HG03060 (cell line): ENCODE measurements at regions not wholly inside any gene's neighbourhood (a gene's known extent, or its start where the extent isn't known, plus 50 kb on each side); places are given as distances from the start of the nearest gene placed in this dataset.

Source experiments
- ATAC-seq: cut with Tn5 transposase; IDR thresholded peaks from one replicate; pipeline ENCODE4 v1.9.1; 2021; ENCODE audit warnings: low read depth, moderate number of reproducible peaks; ENCODE audit not compliant: unreplicated experiment

DNA sequence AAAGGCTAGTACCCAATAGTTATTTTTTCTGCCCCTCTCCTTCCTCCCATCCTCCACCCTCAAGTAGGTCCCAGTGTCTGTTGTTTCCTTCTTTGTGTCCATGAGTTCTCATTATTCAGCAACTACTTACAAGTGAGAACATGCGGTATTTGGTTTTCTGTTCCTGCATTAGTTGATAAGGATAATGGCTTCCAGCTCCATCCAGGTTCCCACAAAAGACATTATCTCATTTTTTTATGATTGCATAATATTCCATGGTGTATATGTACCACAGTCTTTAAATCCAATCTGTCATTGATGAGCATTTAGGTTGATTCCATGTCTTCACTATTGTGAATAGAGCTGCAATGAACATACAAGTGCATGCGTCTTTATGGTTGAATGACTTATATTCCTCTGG, 128.3 kb upstream of the ANKRD55 start:
- no peak for ATAC-seq

DNA sequence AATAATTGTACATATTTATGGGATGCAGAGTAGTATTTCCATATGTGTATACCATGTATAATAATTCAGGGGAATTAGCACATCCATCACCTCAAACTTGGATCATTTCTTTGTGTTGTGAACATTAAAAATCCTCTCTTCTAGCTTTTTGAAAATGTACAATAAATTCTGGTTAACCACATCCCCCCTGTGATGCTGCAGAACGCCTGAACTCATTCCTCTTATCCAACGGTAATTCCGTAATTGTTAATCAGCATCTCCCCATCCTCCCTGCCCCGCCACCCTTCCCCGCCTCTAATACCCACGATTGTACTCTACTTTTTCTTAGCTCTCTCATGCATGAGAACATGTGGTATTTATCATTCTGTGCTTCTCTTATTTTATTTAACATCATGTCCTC, 127.7 kb upstream of the ANKRD55 start:
- ATAC-seq, result no peak

- ATAC-seq, result no peak
Observed at GRCh38 chr5:56359809-56360685, 126.9 kb upstream of the ANKRD55 start.

GRCh38 chr5:56358703-56359681, 125.9 kb upstream of the ANKRD55 start:
- no peak for ATAC-seq

- no peak for ATAC-seq
Observed at GRCh38 chr5:56358046-56358445, 124.9 kb upstream of the ANKRD55 start.

- ATAC-seq, result no peak
Observed at GRCh38 chr5:56357426-56357825, 124.3 kb upstream of the ANKRD55 start.

DNA sequence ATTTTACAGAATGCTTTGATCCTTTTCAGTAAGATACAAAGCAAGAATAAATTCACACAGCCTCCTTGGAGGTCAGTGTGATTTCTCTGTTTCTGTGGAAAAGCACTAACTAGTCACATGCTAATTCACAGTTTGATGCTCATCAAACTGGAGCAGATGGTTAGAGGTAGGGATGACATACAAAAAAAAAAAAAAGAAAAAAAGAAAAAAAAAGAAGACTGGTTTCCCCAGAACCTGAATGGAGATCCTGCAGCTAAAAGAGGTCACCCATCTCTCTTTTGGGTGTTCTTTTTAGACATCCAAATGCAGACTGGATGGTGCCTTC, 123.7 kb upstream of the ANKRD55 start:
- ATAC-seq, result no peak

DNA sequence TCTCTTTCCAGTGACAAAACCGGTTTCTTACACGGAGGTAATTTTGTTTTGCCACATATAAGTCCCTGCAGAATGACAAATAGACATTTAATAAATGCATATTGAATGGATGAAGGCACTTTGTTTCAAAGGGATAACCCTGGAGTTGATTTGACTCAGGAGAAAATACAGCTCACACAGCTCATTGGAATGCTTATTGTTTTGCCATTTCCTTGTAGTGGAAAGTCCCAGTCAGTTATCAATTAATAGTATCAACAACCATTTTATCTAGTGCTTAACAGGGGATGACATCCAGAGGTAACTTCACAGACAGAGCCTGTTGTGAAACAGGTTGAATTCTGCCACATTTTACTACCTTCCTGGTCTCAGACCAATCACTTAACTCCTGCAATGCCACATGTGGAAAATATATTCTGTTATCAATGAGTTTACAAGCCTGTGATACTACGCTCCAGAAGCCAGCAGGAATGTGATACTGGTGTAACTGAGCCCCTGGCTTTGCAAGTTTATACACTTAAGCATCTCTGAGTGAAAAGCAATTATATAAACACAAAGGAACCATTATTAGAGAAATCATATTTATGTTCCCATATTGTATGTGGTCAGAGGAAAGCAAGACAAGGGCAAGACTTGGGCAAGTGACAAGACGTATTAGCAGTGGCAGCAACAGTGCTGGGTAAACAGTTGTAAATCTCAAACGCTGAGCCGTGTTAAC, 123.1 kb upstream of the ANKRD55 start:
- no peak for ATAC-seq

- no peak for ATAC-seq
Observed at GRCh38 chr5:56354836-56355235, 121.7 kb upstream of the ANKRD55 start.

DNA sequence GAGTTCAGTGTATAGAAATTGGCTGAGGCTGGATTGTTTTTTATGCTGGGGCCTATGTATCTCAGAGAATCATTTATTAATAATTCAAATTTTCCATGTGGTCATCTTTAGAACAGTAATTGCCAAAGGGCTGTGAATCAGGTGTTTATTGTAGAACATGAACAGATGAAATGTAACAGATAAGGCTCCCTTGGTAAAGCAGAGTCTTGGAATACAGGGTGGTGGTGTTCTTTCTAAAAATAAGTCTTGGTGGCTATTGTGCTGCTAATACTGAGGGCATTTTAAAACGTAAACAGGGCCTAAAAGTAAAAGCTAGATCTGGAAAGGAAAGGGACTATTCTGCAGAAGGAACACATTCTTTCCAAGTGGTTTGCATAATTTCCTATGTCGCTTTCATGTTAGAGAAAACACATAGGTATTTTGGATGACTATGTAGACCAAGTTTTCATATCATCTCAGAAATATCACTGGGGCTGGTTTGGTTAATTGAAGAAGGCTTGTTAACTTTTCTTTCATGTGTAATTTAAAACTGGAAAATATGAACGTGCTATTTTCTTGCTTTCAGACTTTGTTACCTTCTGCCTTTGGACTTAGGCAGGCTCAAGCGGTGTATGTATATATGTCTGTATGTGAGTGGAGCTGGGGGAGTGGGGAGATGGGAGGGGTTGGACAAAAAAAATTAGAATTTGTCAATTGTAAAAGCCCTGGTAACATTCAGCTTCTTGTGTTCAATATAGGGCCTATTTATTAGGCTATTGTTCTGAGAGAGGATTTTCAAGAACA, 119.9 kb upstream of the ANKRD55 start:
- ATAC-seq, result no peak

- no peak for ATAC-seq
Observed at GRCh38 chr5:56350597-56351170, 117.6 kb upstream of the ANKRD55 start.

GRCh38 chr5:56350011-56350596, 117.0 kb upstream of the ANKRD55 start:
- ATAC-seq, result no peak

DNA sequence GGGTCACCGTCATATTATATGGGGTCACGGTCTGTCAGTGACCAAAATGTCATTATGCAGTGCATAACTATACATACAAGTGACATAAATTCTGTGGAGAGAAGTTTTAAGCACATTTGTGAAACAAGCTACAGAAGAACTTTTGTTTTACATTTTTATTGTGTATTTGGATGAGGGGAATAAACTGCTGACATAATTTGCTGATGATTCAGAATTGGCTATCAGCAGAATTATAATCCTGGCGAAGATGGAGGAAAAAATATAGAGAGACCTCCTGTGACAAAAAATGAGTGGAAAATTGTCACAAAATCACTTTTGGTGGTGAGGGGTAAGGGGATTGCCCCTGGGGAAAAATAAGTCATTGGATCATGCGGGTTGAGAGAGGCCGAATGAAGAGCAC, 116.3 kb upstream of the ANKRD55 start:
- ATAC-seq, result no peak

- no peak for ATAC-seq
Observed at GRCh38 chr5:56346741-56347535, 113.8 kb upstream of the ANKRD55 start.

DNA sequence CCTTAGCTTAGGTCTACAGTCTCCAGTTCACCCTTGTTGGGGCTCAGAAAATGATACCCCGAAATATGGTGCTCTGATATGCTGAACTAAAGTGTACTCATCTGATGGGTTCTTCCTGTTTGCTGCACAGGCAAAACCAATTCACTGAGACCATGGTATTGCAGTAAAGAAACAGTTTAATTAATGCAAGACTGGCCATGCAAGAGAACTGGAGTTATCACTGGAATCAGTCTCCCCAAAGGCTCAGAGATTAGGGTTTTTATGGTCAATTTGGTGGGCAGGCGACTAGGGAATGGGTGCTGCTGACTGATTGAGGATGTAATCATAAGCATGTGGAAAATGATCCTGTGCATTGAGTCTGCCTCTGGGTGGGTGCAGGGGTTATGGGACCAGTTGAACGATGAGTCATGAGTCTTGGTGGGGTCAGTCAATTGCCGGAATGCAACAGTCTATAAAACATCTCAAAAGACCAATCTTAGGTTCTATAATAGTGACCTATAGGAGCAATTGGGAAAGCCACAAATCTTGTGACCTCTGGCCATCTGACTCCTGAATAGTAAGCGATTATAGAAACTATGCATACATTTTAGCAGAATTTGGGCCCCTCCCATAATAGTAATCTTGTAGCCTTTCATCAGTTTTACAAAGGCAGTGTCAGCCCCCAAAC, 113.0 kb upstream of the ANKRD55 start:
- no peak for ATAC-seq

DNA sequence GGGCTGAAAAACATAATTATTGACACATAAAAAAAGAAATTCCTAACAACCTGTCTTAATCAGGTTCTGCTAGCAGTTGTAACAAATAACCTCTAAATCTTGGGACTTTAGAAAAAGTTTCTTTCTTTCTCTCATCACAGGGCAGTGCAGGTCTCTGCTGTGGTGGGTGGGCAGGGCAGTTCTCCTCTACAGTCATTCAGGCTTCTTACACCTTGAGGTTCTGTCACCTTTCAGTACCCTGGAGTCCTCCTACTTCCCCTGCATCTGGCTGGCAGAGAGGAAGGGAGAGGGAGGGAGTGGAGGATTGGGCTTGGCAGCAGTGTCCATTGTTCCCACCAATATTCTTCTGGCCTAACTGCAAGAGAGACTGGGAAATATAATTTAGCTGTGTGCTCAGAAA, 112.2 kb upstream of the ANKRD55 start:
- ATAC-seq, result no peak

DNA sequence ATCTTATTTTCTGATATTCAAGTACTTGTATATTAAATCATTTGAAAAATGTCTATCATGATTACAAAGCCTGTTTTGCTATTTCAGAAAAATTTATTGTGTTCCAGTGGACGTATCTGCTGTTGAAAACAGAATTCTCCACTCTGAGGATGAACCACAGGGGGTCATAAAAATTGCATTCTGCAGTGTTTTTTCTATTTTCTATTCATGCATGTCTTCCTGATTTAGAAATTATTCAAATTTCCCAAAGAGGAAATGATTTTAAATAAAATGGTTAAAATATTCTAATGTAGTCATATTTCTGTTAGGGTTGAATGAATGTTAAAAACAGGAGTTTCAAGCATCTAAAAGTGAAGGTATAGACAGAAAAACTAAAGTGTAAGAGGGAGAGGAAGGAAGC, 111.5 kb upstream of the ANKRD55 start:
- ATAC-seq, result no peak

- ATAC-seq, result no peak
Observed at GRCh38 chr5:56343988-56344387, 110.9 kb upstream of the ANKRD55 start.
